GM23338 (cell line): ENCODE measurements at regions not wholly inside any gene's neighbourhood (a gene's known extent, or its start where the extent isn't known, plus 50 kb on each side); places are given as distances from the start of the nearest gene placed in this dataset.

Source experiments
- EZH2 ChIP-seq: fragments of 200-600 bp; sonication (generic); IDR thresholded peaks from one replicate; pipeline ENCODE4 v1.8.0; 2017; ENCODE audit warnings: antibody characterized with exemption, mild to moderate bottlenecking, low read depth; ENCODE audit not compliant: unreplicated experiment
- TF ChIP-seq, protein P1 (sequence below), 2 experiments: fragments of 200-600 bp in 1 of 2; sonication (generic) in 1 of 2; conservative IDR thresholded peaks; 2 replicates each; pipeline versions ENCODE4 v1.5.1 to v1.6.1; 2016 to 2017; ENCODE audit warnings: antibody characterized with exemption in 2 of 2, low read depth in 2 of 2, mild to moderate bottlenecking in 2 of 2, moderate library complexity in 1 of 2

DNA sequence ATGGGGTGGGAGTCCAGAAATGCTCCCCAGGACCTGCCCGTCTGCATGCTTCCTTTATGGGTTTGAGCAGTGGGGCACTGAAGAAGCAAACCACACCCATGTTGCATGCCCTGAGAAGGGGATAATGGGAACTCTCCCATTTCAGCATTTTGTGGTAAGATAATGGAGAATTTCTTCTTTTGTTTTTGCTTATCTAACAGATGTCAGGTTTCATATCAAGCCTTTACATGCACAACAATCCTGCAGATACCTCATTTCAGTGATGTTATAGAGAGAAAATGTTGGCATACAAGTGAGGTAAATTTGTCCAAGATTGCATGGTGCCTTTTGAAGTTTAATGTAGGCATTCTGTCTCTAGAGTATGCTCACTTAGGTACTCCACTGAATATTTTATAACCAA, 177.0 kb downstream of the ALX1 start:
- TF ChIP-seq, protein P1, sequence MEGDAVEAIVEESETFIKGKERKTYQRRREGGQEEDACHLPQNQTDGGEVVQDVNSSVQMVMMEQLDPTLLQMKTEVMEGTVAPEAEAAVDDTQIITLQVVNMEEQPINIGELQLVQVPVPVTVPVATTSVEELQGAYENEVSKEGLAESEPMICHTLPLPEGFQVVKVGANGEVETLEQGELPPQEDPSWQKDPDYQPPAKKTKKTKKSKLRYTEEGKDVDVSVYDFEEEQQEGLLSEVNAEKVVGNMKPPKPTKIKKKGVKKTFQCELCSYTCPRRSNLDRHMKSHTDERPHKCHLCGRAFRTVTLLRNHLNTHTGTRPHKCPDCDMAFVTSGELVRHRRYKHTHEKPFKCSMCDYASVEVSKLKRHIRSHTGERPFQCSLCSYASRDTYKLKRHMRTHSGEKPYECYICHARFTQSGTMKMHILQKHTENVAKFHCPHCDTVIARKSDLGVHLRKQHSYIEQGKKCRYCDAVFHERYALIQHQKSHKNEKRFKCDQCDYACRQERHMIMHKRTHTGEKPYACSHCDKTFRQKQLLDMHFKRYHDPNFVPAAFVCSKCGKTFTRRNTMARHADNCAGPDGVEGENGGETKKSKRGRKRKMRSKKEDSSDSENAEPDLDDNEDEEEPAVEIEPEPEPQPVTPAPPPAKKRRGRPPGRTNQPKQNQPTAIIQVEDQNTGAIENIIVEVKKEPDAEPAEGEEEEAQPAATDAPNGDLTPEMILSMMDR (conservative IDR thresholded peaks at IDR 0.05; ENCODE audit: low read depth in 2 of 2), result no peak
- TF ChIP-seq EZH2, result no peak
